ENCODE measurements at regions not wholly inside any gene's neighbourhood (a gene's known extent, or its start where the extent isn't known, plus 50 kb on each side); places are given as distances from the start of the nearest gene placed in this dataset.

DNA sequence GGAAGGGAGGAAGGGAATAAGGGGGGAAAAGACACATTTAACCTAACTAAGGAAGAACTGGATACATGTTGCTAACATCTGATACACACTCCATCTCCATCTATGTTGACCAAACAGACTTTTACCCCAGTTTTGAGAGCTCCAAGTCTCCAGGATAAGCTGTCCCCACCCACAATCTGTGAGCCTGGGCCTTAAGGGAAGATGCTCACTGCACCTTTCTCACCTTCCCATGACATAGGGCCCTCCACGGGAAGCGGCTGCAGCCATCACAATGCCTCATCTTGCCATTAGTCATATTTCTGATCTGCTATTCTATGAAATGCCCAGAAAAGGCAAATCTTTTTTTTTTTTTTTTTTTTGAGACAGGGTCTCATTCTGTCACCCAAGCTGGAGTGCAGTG is 126.6 kb upstream of the SALL4 start:
- TF ChIP-seq, protein P1, sequence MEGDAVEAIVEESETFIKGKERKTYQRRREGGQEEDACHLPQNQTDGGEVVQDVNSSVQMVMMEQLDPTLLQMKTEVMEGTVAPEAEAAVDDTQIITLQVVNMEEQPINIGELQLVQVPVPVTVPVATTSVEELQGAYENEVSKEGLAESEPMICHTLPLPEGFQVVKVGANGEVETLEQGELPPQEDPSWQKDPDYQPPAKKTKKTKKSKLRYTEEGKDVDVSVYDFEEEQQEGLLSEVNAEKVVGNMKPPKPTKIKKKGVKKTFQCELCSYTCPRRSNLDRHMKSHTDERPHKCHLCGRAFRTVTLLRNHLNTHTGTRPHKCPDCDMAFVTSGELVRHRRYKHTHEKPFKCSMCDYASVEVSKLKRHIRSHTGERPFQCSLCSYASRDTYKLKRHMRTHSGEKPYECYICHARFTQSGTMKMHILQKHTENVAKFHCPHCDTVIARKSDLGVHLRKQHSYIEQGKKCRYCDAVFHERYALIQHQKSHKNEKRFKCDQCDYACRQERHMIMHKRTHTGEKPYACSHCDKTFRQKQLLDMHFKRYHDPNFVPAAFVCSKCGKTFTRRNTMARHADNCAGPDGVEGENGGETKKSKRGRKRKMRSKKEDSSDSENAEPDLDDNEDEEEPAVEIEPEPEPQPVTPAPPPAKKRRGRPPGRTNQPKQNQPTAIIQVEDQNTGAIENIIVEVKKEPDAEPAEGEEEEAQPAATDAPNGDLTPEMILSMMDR (IDR thresholded peaks at IDR 0.05) = no peak
- TF ChIP-seq POLR2A (IDR thresholded peaks at IDR 0.05) = no peak
- TF ChIP-seq EP300 (IDR thresholded peaks at IDR 0.05) = no peak

Data from tibial nerve (tissue), 4 donors.